Nephron progenitor cell (in vitro differentiated cells): ENCODE measurements at regions not wholly inside any gene's neighbourhood (a gene's known extent, or its start where the extent isn't known, plus 50 kb on each side); places are given as distances from the start of the nearest gene placed in this dataset.

Experiments
- DNase-seq: peaks from one replicate; pipeline ENCODE4 v3.0.0; 2021
- H3K27ac Mint-ChIP-seq: 2 replicates; pipeline ENCODE4 v1.8.0; 2021; ENCODE audit warnings: mild to moderate bottlenecking, moderate library complexity, mixed read lengths
- H3K27me3 Mint-ChIP-seq: 2 replicates; pipeline ENCODE4 v1.8.0; 2021; ENCODE audit warnings: mild to moderate bottlenecking, low read depth, mixed read lengths; ENCODE audit not compliant: poor library complexity
- H3K36me3 Mint-ChIP-seq: 2 replicates; pipeline ENCODE4 v1.8.0; 2021; ENCODE audit warnings: low read depth, mixed read lengths
- H3K4me1 Mint-ChIP-seq: 2 replicates; pipeline ENCODE4 v1.8.0; 2021; ENCODE audit warnings: mixed read lengths
- H3K4me3 Mint-ChIP-seq: 2 replicates; pipeline ENCODE4 v1.8.0; 2021; ENCODE audit warnings: mild to moderate bottlenecking, moderate library complexity, mixed read lengths
- H3K9me3 Mint-ChIP-seq: 2 replicates; pipeline ENCODE4 v1.8.0; 2021; ENCODE audit warnings: mild to moderate bottlenecking, moderate library complexity, mixed read lengths
- TF ChIP-seq, protein P1 (sequence below): fragments of 200-600 bp; sonication (generic); IDR thresholded peaks from 2 replicates; pipeline ENCODE4 v1.5.0; 2021; ENCODE audit warnings: antibody characterized with exemption

DNA sequence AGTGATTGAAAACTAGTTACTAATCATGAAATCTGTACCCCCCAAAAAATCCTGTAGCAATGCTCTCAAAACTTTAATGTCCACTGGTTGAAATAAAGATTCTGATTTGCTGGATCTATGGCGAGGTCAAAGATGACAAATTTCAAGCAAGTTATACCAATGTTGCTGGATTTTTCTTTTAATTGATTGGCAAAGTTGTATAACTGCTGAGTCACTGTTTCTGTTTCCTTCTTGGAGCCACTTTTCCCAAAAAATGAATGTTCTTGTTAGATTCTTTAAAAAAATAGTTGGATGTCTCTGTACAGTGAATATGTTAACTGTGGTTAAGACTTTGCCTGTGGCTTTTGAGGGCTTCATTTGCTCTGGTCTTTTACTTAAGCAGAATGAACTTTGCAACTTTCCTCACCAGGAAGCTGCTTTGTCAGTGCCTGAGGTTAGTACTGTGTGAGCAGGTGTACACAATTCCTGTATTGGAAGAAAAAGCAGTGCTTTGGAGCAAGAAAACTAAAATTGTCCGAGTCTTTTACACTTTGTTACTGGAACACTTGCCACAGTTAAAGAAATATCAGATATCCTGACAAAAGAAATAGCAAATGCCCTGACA lies 1211.9 kb downstream of the MRPL39 start:
- no peak overlapping the region for H3K4me3 Mint-ChIP-seq
- H3K4me1 Mint-ChIP-seq = no peaks in the 10 kb centered on the region
- H3K9me3 Mint-ChIP-seq = peaks cover 17% of the 10 kb centered on the region
- DNase-seq = no peak
- no peak overlapping the region for H3K27ac Mint-ChIP-seq
- TF ChIP-seq, protein P1, sequence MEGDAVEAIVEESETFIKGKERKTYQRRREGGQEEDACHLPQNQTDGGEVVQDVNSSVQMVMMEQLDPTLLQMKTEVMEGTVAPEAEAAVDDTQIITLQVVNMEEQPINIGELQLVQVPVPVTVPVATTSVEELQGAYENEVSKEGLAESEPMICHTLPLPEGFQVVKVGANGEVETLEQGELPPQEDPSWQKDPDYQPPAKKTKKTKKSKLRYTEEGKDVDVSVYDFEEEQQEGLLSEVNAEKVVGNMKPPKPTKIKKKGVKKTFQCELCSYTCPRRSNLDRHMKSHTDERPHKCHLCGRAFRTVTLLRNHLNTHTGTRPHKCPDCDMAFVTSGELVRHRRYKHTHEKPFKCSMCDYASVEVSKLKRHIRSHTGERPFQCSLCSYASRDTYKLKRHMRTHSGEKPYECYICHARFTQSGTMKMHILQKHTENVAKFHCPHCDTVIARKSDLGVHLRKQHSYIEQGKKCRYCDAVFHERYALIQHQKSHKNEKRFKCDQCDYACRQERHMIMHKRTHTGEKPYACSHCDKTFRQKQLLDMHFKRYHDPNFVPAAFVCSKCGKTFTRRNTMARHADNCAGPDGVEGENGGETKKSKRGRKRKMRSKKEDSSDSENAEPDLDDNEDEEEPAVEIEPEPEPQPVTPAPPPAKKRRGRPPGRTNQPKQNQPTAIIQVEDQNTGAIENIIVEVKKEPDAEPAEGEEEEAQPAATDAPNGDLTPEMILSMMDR = no peak
- H3K27me3 Mint-ChIP-seq = no peaks in the 10 kb centered on the region
- no peaks in the 10 kb centered on the region for H3K36me3 Mint-ChIP-seq

DNA sequence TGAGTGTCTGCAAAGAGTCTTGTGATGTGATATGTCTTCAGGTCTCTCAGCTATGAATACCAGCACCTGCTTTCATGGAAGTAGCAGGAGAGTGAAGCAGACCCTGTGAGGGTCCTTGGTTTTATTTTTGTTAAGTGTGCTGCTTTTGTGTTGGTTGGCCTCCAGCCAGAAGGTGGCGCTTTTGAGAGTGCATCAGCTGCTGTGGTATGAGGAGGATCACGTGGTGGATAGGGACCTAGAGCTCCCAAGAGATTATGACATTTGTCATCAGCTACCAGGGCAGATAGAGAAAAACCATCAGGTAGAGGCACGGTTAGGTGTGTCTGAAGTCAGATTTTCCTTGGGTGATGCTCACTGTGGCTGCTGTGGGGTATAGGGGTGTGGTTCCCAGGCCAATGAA lies 1232.1 kb downstream of the MRPL39 start:
- Mint-ChIP-seq H3K9me3 (peaks cover 48% of the 10 kb centered on the region), H3K27me3 (peaks cover 4% of the 10 kb centered on the region), H3K4me1 (no peaks in the 10 kb centered on the region)

DNA sequence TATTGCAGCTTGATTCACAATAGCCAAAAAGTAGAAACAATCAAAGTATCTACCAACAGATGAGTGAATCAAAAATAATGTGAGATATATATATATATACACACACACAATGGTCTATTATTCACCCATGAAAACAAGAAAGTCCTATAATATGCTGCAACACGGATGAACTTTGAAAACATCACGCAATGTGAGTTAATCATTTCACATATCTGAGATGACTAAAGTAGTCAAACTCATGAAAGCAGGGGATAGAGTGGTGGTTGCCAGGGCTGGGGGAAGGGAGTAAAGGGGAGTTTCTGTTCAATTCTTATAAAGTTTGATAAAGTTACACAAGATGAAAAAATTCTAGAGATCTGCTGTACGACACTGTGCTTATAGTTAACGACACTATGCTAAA lies 1234.8 kb downstream of the MRPL39 start:
- H3K4me3 Mint-ChIP-seq = no peak overlapping the region
- H3K27ac Mint-ChIP-seq = no peak overlapping the region
- TF ChIP-seq, protein P1 = no peak
- peaks cover 32% of the 10 kb centered on the region for H3K9me3 Mint-ChIP-seq
- no peaks in the 10 kb centered on the region for H3K27me3 Mint-ChIP-seq
- H3K4me1 Mint-ChIP-seq = no peaks in the 10 kb centered on the region
- DNase-seq = no peak
- H3K36me3 Mint-ChIP-seq = no peaks in the 10 kb centered on the region

More for the DNA sequence above, 1232.1 kb downstream of the MRPL39 start:
- no peak overlapping the region for H3K4me3 Mint-ChIP-seq
- H3K27ac Mint-ChIP-seq = no peak overlapping the region
- TF ChIP-seq, protein P1 = no peak
- no peaks in the 10 kb centered on the region for H3K36me3 Mint-ChIP-seq
- no peak for DNase-seq

DNA sequence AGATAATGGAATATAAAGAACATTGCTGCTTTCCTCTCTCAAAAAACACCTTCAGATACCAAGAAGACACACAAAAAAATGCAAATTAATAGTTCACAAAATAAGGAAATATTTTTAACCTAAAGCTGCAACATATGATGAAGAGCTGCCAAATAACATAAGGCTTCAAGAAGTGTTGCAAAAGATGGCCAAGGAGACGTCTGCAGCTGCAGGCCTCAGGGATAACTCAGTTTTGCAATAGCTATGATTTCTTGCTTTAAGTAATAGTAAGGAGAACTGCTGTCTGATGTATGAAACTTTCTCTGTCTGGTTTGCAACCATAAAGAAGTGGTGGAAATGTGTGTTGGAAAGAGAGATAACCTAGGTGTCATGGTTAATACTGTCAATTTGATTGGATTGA lies 1237.5 kb downstream of the MRPL39 start:
- Mint-ChIP-seq H3K36me3 (no peaks in the 10 kb centered on the region), H3K9me3 (peaks cover 19% of the 10 kb centered on the region), H3K27me3 (no peaks in the 10 kb centered on the region), H3K27ac (no peak overlapping the region), H3K4me3 (no peak overlapping the region), H3K4me1 (no peaks in the 10 kb centered on the region)
- TF ChIP-seq, protein P1 = no peak
- DNase-seq = no peak

DNA sequence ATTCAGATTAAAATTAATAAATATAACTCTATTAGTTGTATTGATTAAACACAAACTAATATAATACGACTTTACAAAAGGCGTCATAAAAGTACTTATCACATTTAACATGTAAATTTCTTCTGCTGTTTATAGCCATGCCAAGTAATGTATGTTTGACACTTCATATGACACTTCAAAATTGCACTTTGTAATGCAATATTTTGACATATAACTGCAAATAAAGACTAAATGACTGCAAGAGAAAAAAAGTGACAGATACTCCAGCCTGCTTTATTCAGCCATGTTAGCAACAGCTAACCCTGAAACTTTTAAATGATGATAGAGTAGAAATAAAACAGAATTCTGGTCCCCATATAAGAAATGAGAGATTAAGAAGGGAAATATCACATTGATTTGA lies 1238.0 kb downstream of the MRPL39 start:
- H3K27me3 Mint-ChIP-seq = no peaks in the 10 kb centered on the region

DNA sequence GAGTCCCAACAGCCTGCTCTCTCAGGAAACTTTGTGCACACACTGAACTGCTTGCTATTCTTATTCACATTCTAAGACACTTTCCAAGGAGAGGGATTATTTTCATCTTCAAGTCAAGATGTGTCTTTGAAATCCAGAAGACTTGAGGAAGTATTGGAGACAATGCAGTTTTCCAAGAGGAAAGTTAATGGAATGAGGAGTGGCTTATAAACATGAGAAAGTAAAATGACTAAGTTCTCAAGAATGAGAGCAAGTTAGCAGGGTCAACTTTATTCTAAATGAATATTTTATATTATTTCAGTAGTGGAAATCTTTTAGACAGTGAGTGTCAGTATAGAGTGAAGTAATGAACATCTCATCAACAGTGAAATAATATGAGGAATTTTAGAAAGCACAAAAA lies 1239.3 kb downstream of the MRPL39 start:
- H3K27ac Mint-ChIP-seq = no peak overlapping the region
- H3K4me1 Mint-ChIP-seq = no peaks in the 10 kb centered on the region
- no peaks in the 10 kb centered on the region for H3K27me3 Mint-ChIP-seq
- no peaks in the 10 kb centered on the region for H3K36me3 Mint-ChIP-seq
- H3K9me3 Mint-ChIP-seq = peaks cover 14% of the 10 kb centered on the region
- TF ChIP-seq, protein P1 = no peak
- H3K4me3 Mint-ChIP-seq = no peak overlapping the region
- DNase-seq = no peak

More for the DNA sequence above, 1238.0 kb downstream of the MRPL39 start:
- peaks cover 15% of the 10 kb centered on the region for H3K9me3 Mint-ChIP-seq
- no peaks in the 10 kb centered on the region for H3K36me3 Mint-ChIP-seq
- no peak for DNase-seq
- TF ChIP-seq, protein P1 = no peak
- H3K4me3 Mint-ChIP-seq = no peak overlapping the region
- H3K4me1 Mint-ChIP-seq = no peaks in the 10 kb centered on the region
- H3K27ac Mint-ChIP-seq = no peak overlapping the region
